Parathyroid adenoma (tissue), 2 donors: ENCODE measurements at regions not wholly inside any gene's neighbourhood (a gene's known extent, or its start where the extent isn't known, plus 50 kb on each side); places are given as distances from the start of the nearest gene placed in this dataset.

Experiments
- H2AFZ ChIP-seq: fragments of 300-600 bp; sonication (generic); one replicate; pipeline ENCODE4 v1.7.0; 2017; ENCODE audit warnings: antibody characterized with exemption, mild to moderate bottlenecking
- H3K27ac ChIP-seq: fragments of 300-600 bp; sonication (generic); one replicate; pipeline ENCODE4 v1.7.0; 2017
- H3K27me3 ChIP-seq: fragments of 300-600 bp; sonication (generic); one replicate; pipeline ENCODE4 v1.7.0; 2017; ENCODE audit warnings: low read length; ENCODE audit not compliant: control insufficient read depth, insufficient read depth
- H3K36me3 ChIP-seq: fragments of 300-600 bp; sonication (generic); one replicate; pipeline ENCODE4 v1.7.0; 2017; ENCODE audit warnings: low read length; ENCODE audit not compliant: control insufficient read depth, insufficient read depth
- H3K4me1 ChIP-seq: fragments of 300-600 bp; sonication (generic); one replicate; pipeline ENCODE4 v1.7.0; 2017; ENCODE audit warnings: control low read depth
- H3K4me2 ChIP-seq: fragments of 300-600 bp; sonication (generic); one replicate; pipeline ENCODE4 v1.7.0; 2017; ENCODE audit warnings: low read length
- H3K4me3 ChIP-seq: fragments of 300-600 bp; sonication (generic); one replicate; pipeline ENCODE4 v1.7.0; 2017; ENCODE audit warnings: low read depth, low read length
- H3K79me2 ChIP-seq: fragments of 300-600 bp; sonication (generic); one replicate; pipeline ENCODE4 v1.7.0; 2017; ENCODE audit warnings: control low read depth
- H3K9ac ChIP-seq: fragments of 300-600 bp; sonication (generic); one replicate; pipeline ENCODE4 v1.7.0; 2017; ENCODE audit warnings: mild to moderate bottlenecking
- H3K9me3 ChIP-seq: fragments of 300-600 bp; sonication (generic); one replicate; pipeline ENCODE4 v1.7.0; 2017; ENCODE audit warnings: low read length; ENCODE audit not compliant: control insufficient read depth
- TF ChIP-seq, protein P1 (sequence below): fragments of 300-600 bp; sonication (generic); IDR thresholded peaks from one replicate; pipeline ENCODE4 v1.7.0; 2017; ENCODE audit warnings: antibody characterized with exemption, mild to moderate bottlenecking
- donor health status: primary hyperparathyroidism.

DNA sequence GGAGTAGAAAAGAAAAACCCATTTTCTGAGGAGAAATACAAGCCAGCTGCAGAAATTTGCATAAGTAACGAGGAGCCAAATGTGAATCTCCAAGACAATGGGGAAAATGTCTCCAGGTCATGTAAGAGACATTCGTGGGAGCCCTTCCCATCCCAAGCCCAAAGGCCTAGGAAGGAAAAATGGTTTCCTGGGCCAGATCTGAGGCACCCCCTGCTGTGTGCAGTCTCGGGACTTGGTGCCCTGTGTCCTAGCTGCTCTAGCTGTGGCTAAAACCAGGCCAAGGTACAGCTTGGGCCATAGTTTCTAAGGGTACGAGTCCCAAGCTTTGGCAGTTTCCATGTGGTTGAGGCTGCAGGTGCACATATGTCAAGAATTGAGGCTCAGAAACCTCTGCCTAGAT, 444.9 kb downstream of the PCDH20 start:
- TF ChIP-seq, protein P1, sequence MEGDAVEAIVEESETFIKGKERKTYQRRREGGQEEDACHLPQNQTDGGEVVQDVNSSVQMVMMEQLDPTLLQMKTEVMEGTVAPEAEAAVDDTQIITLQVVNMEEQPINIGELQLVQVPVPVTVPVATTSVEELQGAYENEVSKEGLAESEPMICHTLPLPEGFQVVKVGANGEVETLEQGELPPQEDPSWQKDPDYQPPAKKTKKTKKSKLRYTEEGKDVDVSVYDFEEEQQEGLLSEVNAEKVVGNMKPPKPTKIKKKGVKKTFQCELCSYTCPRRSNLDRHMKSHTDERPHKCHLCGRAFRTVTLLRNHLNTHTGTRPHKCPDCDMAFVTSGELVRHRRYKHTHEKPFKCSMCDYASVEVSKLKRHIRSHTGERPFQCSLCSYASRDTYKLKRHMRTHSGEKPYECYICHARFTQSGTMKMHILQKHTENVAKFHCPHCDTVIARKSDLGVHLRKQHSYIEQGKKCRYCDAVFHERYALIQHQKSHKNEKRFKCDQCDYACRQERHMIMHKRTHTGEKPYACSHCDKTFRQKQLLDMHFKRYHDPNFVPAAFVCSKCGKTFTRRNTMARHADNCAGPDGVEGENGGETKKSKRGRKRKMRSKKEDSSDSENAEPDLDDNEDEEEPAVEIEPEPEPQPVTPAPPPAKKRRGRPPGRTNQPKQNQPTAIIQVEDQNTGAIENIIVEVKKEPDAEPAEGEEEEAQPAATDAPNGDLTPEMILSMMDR = no peak
- H3K36me3 ChIP-seq = no peaks in the 10 kb centered on the region
- H3K9me3 ChIP-seq = no peaks in the 10 kb centered on the region
- no peak overlapping the region for H3K4me2 ChIP-seq
- no peak overlapping the region for H3K27ac ChIP-seq
- no peak overlapping the region for H3K4me3 ChIP-seq
- H3K9ac ChIP-seq = no peak overlapping the region
- H3K4me1 ChIP-seq = no peaks in the 10 kb centered on the region
- H2AFZ ChIP-seq = no peak overlapping the region
- H3K27me3 ChIP-seq = no peaks in the 10 kb centered on the region
- H3K79me2 ChIP-seq = no peaks in the 10 kb centered on the region

DNA sequence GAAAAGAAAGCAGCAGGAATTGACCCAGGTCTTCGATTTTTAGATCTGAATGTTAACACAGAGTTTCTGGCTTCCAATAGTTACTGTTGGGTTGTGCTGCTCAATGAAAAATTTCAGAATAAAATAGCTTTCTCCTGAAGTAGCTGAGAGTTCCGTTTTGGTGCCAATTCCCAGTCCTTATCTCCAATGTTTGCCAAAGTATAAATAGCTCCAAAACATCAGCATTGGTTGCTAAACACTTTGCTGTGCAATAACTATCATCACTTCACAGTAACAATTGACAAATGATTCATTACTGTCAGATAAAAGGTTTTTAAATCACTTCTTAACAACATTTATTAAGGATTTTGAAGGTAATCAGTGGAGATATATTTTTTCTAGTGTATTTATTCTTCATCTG, 446.0 kb downstream of the PCDH20 start:
- no peak overlapping the region for H3K27ac ChIP-seq
- no peaks in the 10 kb centered on the region for H3K9me3 ChIP-seq
- no peak overlapping the region for H2AFZ ChIP-seq
- no peaks in the 10 kb centered on the region for H3K36me3 ChIP-seq
- no peak overlapping the region for H3K9ac ChIP-seq
- no peaks in the 10 kb centered on the region for H3K79me2 ChIP-seq
- TF ChIP-seq, protein P1 = no peak
- H3K27me3 ChIP-seq = no peaks in the 10 kb centered on the region
- H3K4me3 ChIP-seq = no peak overlapping the region
- H3K4me1 ChIP-seq = no peaks in the 10 kb centered on the region
- H3K4me2 ChIP-seq = no peak overlapping the region

DNA sequence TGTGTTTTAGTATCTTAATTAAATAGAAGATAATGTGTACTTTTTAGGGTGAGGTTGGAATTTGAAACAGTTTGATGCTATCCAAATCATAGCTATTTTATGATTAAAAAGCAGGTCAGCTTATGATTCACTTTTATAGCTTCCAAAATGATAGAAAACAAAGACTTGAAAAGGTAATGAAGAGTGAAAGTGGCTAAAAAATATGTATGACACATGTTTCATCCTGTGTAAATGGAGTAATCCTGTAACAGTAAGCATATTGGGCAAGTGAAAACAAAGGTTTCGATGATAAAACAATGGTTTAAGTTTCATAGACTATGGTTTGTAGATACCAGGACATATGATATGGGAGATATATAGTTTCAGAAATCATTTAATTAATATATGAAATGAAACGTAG, 456.2 kb downstream of the PCDH20 start:
- H3K4me1 ChIP-seq = no peaks in the 10 kb centered on the region
- no peaks in the 10 kb centered on the region for H3K79me2 ChIP-seq
- no peak overlapping the region for H3K4me2 ChIP-seq

DNA sequence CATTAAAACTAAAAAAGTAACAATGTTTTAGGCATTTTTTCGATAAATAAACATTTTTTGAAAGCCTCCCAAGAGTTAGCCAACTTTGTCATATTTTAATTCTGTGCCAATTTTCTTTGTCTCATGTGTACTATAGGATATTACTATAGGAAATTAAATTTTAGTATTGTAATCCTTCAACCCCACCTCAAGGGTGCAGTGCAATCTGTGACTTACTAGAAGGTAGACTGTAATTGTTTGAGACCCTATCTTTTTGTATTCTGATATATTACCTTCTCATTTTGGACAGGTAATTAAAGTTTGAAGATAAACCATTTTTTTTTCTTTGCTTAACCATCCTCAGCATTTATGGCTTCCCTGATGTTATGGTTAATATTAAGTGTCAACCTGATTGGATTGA, 457.8 kb downstream of the PCDH20 start:
- TF ChIP-seq, protein P1 = no peak
- H3K9me3 ChIP-seq = no peaks in the 10 kb centered on the region

More for the DNA sequence above, 456.2 kb downstream of the PCDH20 start:
- no peak overlapping the region for H2AFZ ChIP-seq
- no peaks in the 10 kb centered on the region for H3K27me3 ChIP-seq
- H3K9me3 ChIP-seq = no peaks in the 10 kb centered on the region
- H3K4me3 ChIP-seq = no peak overlapping the region
- H3K27ac ChIP-seq = no peak overlapping the region
- TF ChIP-seq, protein P1 = no peak
- H3K36me3 ChIP-seq = no peaks in the 10 kb centered on the region
- no peak overlapping the region for H3K9ac ChIP-seq

DNA sequence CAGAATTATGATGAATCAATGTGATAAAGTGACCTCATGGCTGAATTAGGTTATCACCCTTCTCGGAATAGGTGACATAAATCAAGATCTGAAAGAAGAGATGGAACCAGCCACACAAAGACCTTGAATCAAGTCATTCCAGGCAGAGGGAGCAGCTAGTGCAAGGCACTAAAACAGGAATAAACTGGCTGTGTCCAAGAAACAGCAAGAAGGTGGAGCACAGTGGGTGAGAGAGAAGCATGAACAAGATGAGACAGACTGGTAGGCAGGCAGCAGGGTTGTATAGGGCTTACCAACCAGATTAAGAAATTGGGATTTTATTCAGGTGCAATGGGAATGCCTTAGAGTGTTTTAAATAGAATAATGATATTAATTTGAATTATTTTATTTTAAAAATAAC, 470.3 kb downstream of the PCDH20 start:
- Histone ChIP-seq H3K9ac (no peak overlapping the region), H3K4me3 (no peak overlapping the region), H2AFZ (no peak overlapping the region), H3K27me3 (no peaks in the 10 kb centered on the region), H3K9me3 (no peaks in the 10 kb centered on the region), H3K36me3 (no peaks in the 10 kb centered on the region), H3K4me2 (no peak overlapping the region), H3K27ac (no peak overlapping the region), H3K4me1 (no peaks in the 10 kb centered on the region), H3K79me2 (no peaks in the 10 kb centered on the region)
- TF ChIP-seq, protein P1 = no peak

More for the DNA sequence above, 457.8 kb downstream of the PCDH20 start:
- no peak overlapping the region for H3K9ac ChIP-seq
- H3K4me2 ChIP-seq = no peak overlapping the region
- H3K4me3 ChIP-seq = no peak overlapping the region
- no peaks in the 10 kb centered on the region for H3K4me1 ChIP-seq
- H3K27ac ChIP-seq = no peak overlapping the region
- H3K36me3 ChIP-seq = no peaks in the 10 kb centered on the region
- H2AFZ ChIP-seq = no peak overlapping the region
- H3K79me2 ChIP-seq = no peaks in the 10 kb centered on the region
- no peaks in the 10 kb centered on the region for H3K27me3 ChIP-seq
